NCI-H526 treated with DMSO at 0.1 percent for 48 hours (cell line): ENCODE measurements at regions not wholly inside any gene's neighbourhood (a gene's known extent, or its start where the extent isn't known, plus 50 kb on each side); places are given as distances from the start of the nearest gene placed in this dataset.
"Not testable (repeated sequence)": the region's sequence is repeated elsewhere in the genome, so short reads cannot be mapped to it uniquely, and the experiment has no call there.

Experiments used
- DNase-seq: peaks from one replicate; lab custom pipeline; 2025; lab: John Stamatoyannopoulos, UW

GRCh38 chr21:25531538-25532250 lies 75.6 kb downstream of the MRPL39 start:
- DNase-seq = not testable (repeated sequence)

GRCh38 chr21:25528515-25528914 lies 78.8 kb downstream of the MRPL39 start:
- DNase-seq = no peak

- DNase-seq = no peak
Measured at GRCh38 chr21:25518491-25518911, 88.8 kb downstream of the MRPL39 start.

- DNase-seq = no peak
Measured at GRCh38 chr21:25515484-25516405, 91.5 kb downstream of the MRPL39 start.

GRCh38 chr21:25513810-25514209 lies 93.5 kb downstream of the MRPL39 start:
- no peak for DNase-seq

- no peak for DNase-seq
Measured at GRCh38 chr21:25512095-25513081, 94.9 kb downstream of the MRPL39 start.

- DNase-seq = no peak
Measured at GRCh38 chr21:25509862-25510261, 97.4 kb downstream of the MRPL39 start.

GRCh38 chr21:25508364-25508763 lies 98.9 kb downstream of the MRPL39 start:
- DNase-seq = no peak

GRCh38 chr21:25507522-25507921 lies 99.8 kb downstream of the MRPL39 start:
- no peak for DNase-seq

GRCh38 chr21:25506887-25507286 lies 100.4 kb downstream of the MRPL39 start:
- DNase-seq = no peak

- no peak for DNase-seq
Measured at GRCh38 chr21:25506261-25506660, 101.0 kb downstream of the MRPL39 start.

GRCh38 chr21:25503981-25504380 lies 103.3 kb downstream of the MRPL39 start:
- DNase-seq = no peak

GRCh38 chr21:25501996-25502665 lies 105.2 kb downstream of the MRPL39 start:
- DNase-seq = no peak

- DNase-seq = no peak
Measured at GRCh38 chr21:25501462-25501861, 105.8 kb downstream of the MRPL39 start.

- no peak for DNase-seq
Measured at GRCh38 chr21:25500598-25500997, 106.7 kb downstream of the MRPL39 start.

GRCh38 chr21:25496825-25497482 lies 110.3 kb downstream of the MRPL39 start:
- DNase-seq = no peak

GRCh38 chr21:25494804-25495203 lies 112.5 kb downstream of the MRPL39 start:
- DNase-seq = no peak

- no peak for DNase-seq
Measured at GRCh38 chr21:25493722-25494121, 113.6 kb downstream of the MRPL39 start.

GRCh38 chr21:25491267-25491666 lies 116.0 kb downstream of the MRPL39 start:
- DNase-seq = no peak

GRCh38 chr21:25490742-25491141 lies 116.5 kb downstream of the MRPL39 start:
- DNase-seq = no peak

- no peak for DNase-seq
Measured at GRCh38 chr21:25489673-25490072, 117.6 kb downstream of the MRPL39 start.
